Stimulated activated effector memory CD8-positive, alpha-beta T cell treated with anti-CD3 and anti-CD28 coated beads, Interleukin-12 subunit alpha, Interleukin-12 subunit beta, amount 100 ng/mL, for 72 hours (primary cell): ENCODE measurements at regions not wholly inside any gene's neighbourhood (a gene's known extent, or its start where the extent isn't known, plus 50 kb on each side); places are given as distances from the start of the nearest gene placed in this dataset.
"Not testable (repeated sequence)": the region's sequence is repeated elsewhere in the genome, so short reads cannot be mapped to it uniquely, and the experiment has no call there.

Experiments
- ATAC-seq: fragments of 150-1000 bp; cut with Tn5 transposase; 2 replicates; pipeline ENCODE4 v1.10.0; 2021
- DNase-seq, 2 donors: peaks; one replicate each; pipeline ENCODE4 v3.0.0; 2021 to 2022; ENCODE audit warnings: low spot score in 2 of 2
- H3K27ac Mint-ChIP-seq: one replicate; pipeline ENCODE4 v1.8.0; 2022; ENCODE audit warnings: mild to moderate bottlenecking, mixed read lengths
- H3K36me3 Mint-ChIP-seq: one replicate; pipeline ENCODE4 v1.8.0; 2022; ENCODE audit warnings: mild to moderate bottlenecking, mixed read lengths
- H3K4me1 Mint-ChIP-seq: one replicate; pipeline ENCODE4 v1.8.0; 2022; ENCODE audit warnings: mixed read lengths
- H3K4me3 Mint-ChIP-seq: one replicate; pipeline ENCODE4 v1.8.0; 2022; ENCODE audit warnings: mild to moderate bottlenecking, mixed read lengths
- H3K9me3 Mint-ChIP-seq: one replicate; pipeline ENCODE4 v1.8.0; 2022; ENCODE audit warnings: mixed read lengths

- no peak for ATAC-seq
- Mint-ChIP-seq H3K4me1 (no peaks in the 10 kb centered on the region), H3K27ac (no peak overlapping the region), H3K9me3 (peaks cover 3% of the 10 kb centered on the region), H3K36me3 (no peaks in the 10 kb centered on the region), H3K4me3 (no peak overlapping the region)
- DNase-seq = no peak
Observed at GRCh38 chr2:182477774-182478173, 50.9 kb upstream of the PDE1A start.

- DNase-seq (no peak), ATAC-seq (no peak)
- Mint-ChIP-seq H3K9me3 (no peaks in the 10 kb centered on the region), H3K4me1 (no peaks in the 10 kb centered on the region), H3K4me3 (no peak overlapping the region), H3K36me3 (no peaks in the 10 kb centered on the region), H3K27ac (no peak overlapping the region)
Observed at GRCh38 chr2:182481676-182482075, 54.8 kb upstream of the PDE1A start.

- no peaks in the 10 kb centered on the region for H3K9me3 Mint-ChIP-seq
- no peak overlapping the region for H3K4me3 Mint-ChIP-seq
- H3K36me3 Mint-ChIP-seq = no peaks in the 10 kb centered on the region
- ATAC-seq (no peak), DNase-seq (no peak)
- H3K27ac Mint-ChIP-seq = no peak overlapping the region
- H3K4me1 Mint-ChIP-seq = no peaks in the 10 kb centered on the region
Observed at GRCh38 chr2:182482511-182482910, 55.7 kb upstream of the PDE1A start.

- no peak overlapping the region for H3K4me3 Mint-ChIP-seq
- H3K9me3 Mint-ChIP-seq = peaks cover 3% of the 10 kb centered on the region
- H3K4me1 Mint-ChIP-seq = no peaks in the 10 kb centered on the region
- no peak for ATAC-seq
- no peaks in the 10 kb centered on the region for H3K36me3 Mint-ChIP-seq
- no peak for DNase-seq
- H3K27ac Mint-ChIP-seq = no peak overlapping the region
Observed at GRCh38 chr2:182496596-182496995, 69.8 kb upstream of the PDE1A start.

GRCh38 chr2:182499706-182500470 is 73.1 kb upstream of the PDE1A start:
- H3K9me3 Mint-ChIP-seq = peaks cover 3% of the 10 kb centered on the region
- ATAC-seq = no peak
- no peak for DNase-seq

GRCh38 chr2:182503886-182504285 is 77.0 kb upstream of the PDE1A start:
- no peaks in the 10 kb centered on the region for H3K4me1 Mint-ChIP-seq
- no peak overlapping the region for H3K27ac Mint-ChIP-seq
- ATAC-seq (no peak), DNase-seq (no peak)
- H3K36me3 Mint-ChIP-seq = no peaks in the 10 kb centered on the region
- no peak overlapping the region for H3K4me3 Mint-ChIP-seq
- no peaks in the 10 kb centered on the region for H3K9me3 Mint-ChIP-seq

More at GRCh38 chr2:182499706-182500470, 73.1 kb upstream of the PDE1A start:
- H3K36me3 Mint-ChIP-seq = no peaks in the 10 kb centered on the region
- H3K4me1 Mint-ChIP-seq = no peaks in the 10 kb centered on the region
- no peak overlapping the region for H3K4me3 Mint-ChIP-seq
- H3K27ac Mint-ChIP-seq = no peak overlapping the region

GRCh38 chr2:182504903-182505302 is 78.1 kb upstream of the PDE1A start:
- Mint-ChIP-seq H3K4me3 (no peak overlapping the region), H3K27ac (no peak overlapping the region), H3K9me3 (no peaks in the 10 kb centered on the region), H3K4me1 (no peaks in the 10 kb centered on the region), H3K36me3 (no peaks in the 10 kb centered on the region)
- DNase-seq (no peak), ATAC-seq (no peak)

- no peak for DNase-seq
- Mint-ChIP-seq H3K4me1 (no peaks in the 10 kb centered on the region), H3K36me3 (no peaks in the 10 kb centered on the region), H3K4me3 (no peak overlapping the region), H3K9me3 (no peaks in the 10 kb centered on the region), H3K27ac (no peak overlapping the region)
- no peak for ATAC-seq
Observed at GRCh38 chr2:182506606-182507005, 79.8 kb upstream of the PDE1A start.

- not testable (repeated sequence) for H3K4me3 Mint-ChIP-seq, H3K36me3 Mint-ChIP-seq, H3K9me3 Mint-ChIP-seq, H3K27ac Mint-ChIP-seq, DNase-seq, ATAC-seq, H3K4me1 Mint-ChIP-seq
Observed at GRCh38 chr2:182508583-182508982, 81.7 kb upstream of the PDE1A start.

- H3K4me1 Mint-ChIP-seq = no peaks in the 10 kb centered on the region
- DNase-seq = no peak
- H3K36me3 Mint-ChIP-seq = no peaks in the 10 kb centered on the region
- no peak overlapping the region for H3K4me3 Mint-ChIP-seq
- no peaks in the 10 kb centered on the region for H3K9me3 Mint-ChIP-seq
- no peak overlapping the region for H3K27ac Mint-ChIP-seq
- no peak for ATAC-seq
Observed at GRCh38 chr2:182509216-182509615, 82.4 kb upstream of the PDE1A start.

- H3K9me3 Mint-ChIP-seq = no peaks in the 10 kb centered on the region
- H3K4me3 Mint-ChIP-seq = no peak overlapping the region
- ATAC-seq (no peak), DNase-seq (no peak)
- H3K36me3 Mint-ChIP-seq = no peaks in the 10 kb centered on the region
- no peak overlapping the region for H3K27ac Mint-ChIP-seq
- H3K4me1 Mint-ChIP-seq = no peaks in the 10 kb centered on the region
Observed at GRCh38 chr2:182521453-182522404, 94.9 kb upstream of the PDE1A start.

- Mint-ChIP-seq H3K4me1 (no peaks in the 10 kb centered on the region), H3K27ac (no peak overlapping the region), H3K4me3 (no peak overlapping the region), H3K36me3 (no peaks in the 10 kb centered on the region), H3K9me3 (no peaks in the 10 kb centered on the region)
- ATAC-seq (peak; percentile 48), DNase-seq (no peak)
Observed at GRCh38 chr2:182522405-182522896, 95.6 kb upstream of the PDE1A start.

- Mint-ChIP-seq H3K9me3 (peaks cover 3% of the 10 kb centered on the region), H3K36me3 (no peaks in the 10 kb centered on the region), H3K27ac (no peak overlapping the region), H3K4me1 (no peaks in the 10 kb centered on the region), H3K4me3 (no peak overlapping the region)
- no peak for ATAC-seq
- no peak for DNase-seq
Observed at GRCh38 chr2:182522972-182523473, 96.2 kb upstream of the PDE1A start.

GRCh38 chr2:182530636-182531035 is 103.8 kb upstream of the PDE1A start:
- no peak for DNase-seq
- Mint-ChIP-seq H3K36me3 (no peaks in the 10 kb centered on the region), H3K27ac (no peak overlapping the region), H3K4me3 (no peak overlapping the region), H3K4me1 (no peaks in the 10 kb centered on the region), H3K9me3 (peaks cover 10% of the 10 kb centered on the region)
- no peak for ATAC-seq

- no peaks in the 10 kb centered on the region for H3K9me3 Mint-ChIP-seq
- DNase-seq (no peak), ATAC-seq (no peak)
- H3K4me3 Mint-ChIP-seq = no peak overlapping the region
- no peak overlapping the region for H3K27ac Mint-ChIP-seq
- H3K4me1 Mint-ChIP-seq = no peaks in the 10 kb centered on the region
- no peaks in the 10 kb centered on the region for H3K36me3 Mint-ChIP-seq
Observed at GRCh38 chr2:182540252-182540651, 113.4 kb upstream of the PDE1A start.
